ENCODE measurements at regions not wholly inside any gene's neighbourhood (a gene's known extent, or its start where the extent isn't known, plus 50 kb on each side); places are given as distances from the start of the nearest gene placed in this dataset.

DNA sequence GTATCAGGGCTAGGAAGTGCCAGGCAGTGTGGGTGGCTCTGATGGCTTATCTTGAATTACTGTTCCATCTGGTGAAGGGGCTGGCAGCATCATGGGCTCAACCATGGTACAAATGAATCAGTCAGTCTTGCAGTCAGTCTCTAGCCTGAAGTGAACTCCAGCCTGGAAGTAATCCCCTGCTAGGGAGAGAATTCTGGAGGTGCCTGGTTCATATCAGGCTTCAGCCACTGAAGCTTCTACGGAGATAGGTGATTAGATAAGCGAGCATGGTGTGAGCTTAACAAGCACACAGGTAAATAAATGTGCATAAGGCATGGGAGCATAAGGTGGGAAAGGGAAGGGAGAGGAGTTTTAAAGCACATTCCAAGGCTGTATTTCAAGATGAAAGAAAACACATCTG is 541.7 kb downstream of the MBD2 start:
- POLR2A ChIA-PET = no interaction called here
- ATAC-seq (replicated peaks in 1 of 4) (no peak), DNase-seq (no peak)
- WGBS (ENCODE audit: insufficient coverage) = 71% methylated on average over 2 of the region's 2 CpGs
- H3K4me1 ChIP-seq (ENCODE audit: control insufficient read depth in 1 of 2, extremely low read depth in 1 of 2, insufficient read depth in 2 of 2, low read length in 2 of 2) = no peaks in the 10 kb centered on the region
- H3K27me3 ChIP-seq (replicated peaks in 1 of 2; ENCODE audit: control insufficient read depth in 2 of 2, extremely low read depth in 1 of 2, insufficient read depth in 2 of 2, low read length in 1 of 2) = no peaks in the 10 kb centered on the region
- H3K4me3 Mint-ChIP-seq = no peak overlapping the region
- H3K4me3 ChIP-seq (ENCODE audit: control insufficient read depth in 1 of 2, extremely low read depth in 1 of 2, low read length in 1 of 2) = no peak overlapping the region
- no peaks in the 10 kb centered on the region for H3K36me3 ChIP-seq (ENCODE audit: control insufficient read depth in 2 of 2, extremely low read depth in 1 of 2, insufficient read depth in 1 of 2, low read length in 1 of 2)
- H3K36me3 Mint-ChIP-seq = no peaks in the 10 kb centered on the region
- CTCF ChIA-PET = interaction anchor here in 1 of 2 donors (0.6 kb wide), 1 partner anchor 10 kb away, joined by 3 read pairs; no protein-coding TSS in a partner anchor
- no peaks in the 10 kb centered on the region for H3K4me1 Mint-ChIP-seq
- peaks cover 0 to 12% (median 3%) of the 10 kb centered on the region in 3 donors for H3K9me3 Mint-ChIP-seq
- no peak overlapping the region for H3K27ac Mint-ChIP-seq
- no peaks in the 10 kb centered on the region for H3K27me3 Mint-ChIP-seq
- no peaks in the 10 kb centered on the region for H3K9me3 ChIP-seq
- no peak overlapping the region for H3K27ac ChIP-seq (ENCODE audit: low read length)

DNA sequence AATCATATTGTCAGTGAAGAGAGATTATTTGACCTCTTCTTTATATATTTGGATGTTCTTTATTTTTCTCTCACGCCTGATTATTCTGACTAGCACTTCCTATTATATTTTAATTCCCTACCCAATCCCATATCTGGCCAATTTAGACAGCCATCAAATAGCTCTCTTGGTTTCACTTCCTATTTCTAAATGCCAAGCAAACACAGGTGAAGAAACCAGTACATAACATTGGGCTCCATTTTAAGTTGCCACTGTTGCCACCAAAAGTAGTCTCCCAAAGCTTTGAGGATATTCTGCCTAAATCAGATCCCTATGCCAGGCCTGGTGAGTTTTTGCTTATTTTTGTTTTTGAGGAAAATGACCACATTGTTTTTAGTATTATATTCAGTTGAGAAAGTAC is 547.0 kb downstream of the MBD2 start:
- no peak overlapping the region for H3K4me3 Mint-ChIP-seq
- H3K36me3 Mint-ChIP-seq = no peaks in the 10 kb centered on the region
- Histone ChIP-seq H3K4me3 (ENCODE audit: control insufficient read depth in 1 of 2, extremely low read depth in 1 of 2, low read length in 1 of 2) (no peak overlapping the region), H3K36me3 (ENCODE audit: control insufficient read depth in 2 of 2, extremely low read depth in 1 of 2, insufficient read depth in 1 of 2, low read length in 1 of 2) (no peaks in the 10 kb centered on the region), H3K27me3 (replicated peaks in 1 of 2; ENCODE audit: control insufficient read depth in 2 of 2, extremely low read depth in 1 of 2, insufficient read depth in 2 of 2, low read length in 1 of 2) (no peaks in the 10 kb centered on the region), H3K4me1 (ENCODE audit: control insufficient read depth in 1 of 2, extremely low read depth in 1 of 2, insufficient read depth in 2 of 2, low read length in 2 of 2) (no peaks in the 10 kb centered on the region), H3K9me3 (no peaks in the 10 kb centered on the region), H3K27ac (ENCODE audit: low read length) (no peak overlapping the region)
- H3K27ac Mint-ChIP-seq = no peak overlapping the region
- no peaks in the 10 kb centered on the region for H3K4me1 Mint-ChIP-seq
- H3K9me3 Mint-ChIP-seq = peaks cover 1 to 4% (median 3%) of the 10 kb centered on the region in 3 donors
- no CpG with 5 or more reads among the region's 1 CpG for WGBS (ENCODE audit: insufficient coverage)
- DNase-seq = no peak
- CTCF ChIA-PET = interaction anchor here in 1 of 2 donors (0.5 kb wide), 1 partner anchor 16 kb away, joined by 3 read pairs; no protein-coding TSS in a partner anchor
- POLR2A ChIA-PET = no interaction called here
- ATAC-seq (replicated peaks in 1 of 4) = no peak
- H3K27me3 Mint-ChIP-seq = no peaks in the 10 kb centered on the region

DNA sequence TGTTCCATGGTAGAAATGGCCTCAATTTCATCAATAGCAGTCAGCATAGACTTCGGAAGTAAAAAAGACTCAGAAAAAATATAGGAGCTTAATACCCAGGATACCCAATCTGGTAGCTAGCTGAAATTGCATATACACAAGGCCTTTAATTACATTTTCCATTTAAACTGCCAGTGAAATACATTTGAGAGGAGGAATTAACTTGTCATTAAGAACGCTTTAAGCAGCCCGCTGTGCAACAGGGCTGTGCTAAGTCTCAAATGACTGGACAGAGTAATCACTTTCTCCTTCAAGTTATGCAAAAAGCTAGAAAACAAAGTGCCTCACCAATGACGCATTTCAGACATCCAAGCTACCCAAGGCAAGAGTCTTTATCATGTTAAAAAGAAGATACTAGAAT is 558.8 kb downstream of the MBD2 start:
- H3K36me3 Mint-ChIP-seq = no peaks in the 10 kb centered on the region
- ChIA-PET POLR2A (no interaction called here), CTCF (no interaction called here)
- H3K9me3 Mint-ChIP-seq = peaks cover 17 to 37% (median 18%) of the 10 kb centered on the region in 3 donors
- no peak overlapping the region for H3K27ac Mint-ChIP-seq
- 100% methylated on average over 2 of the region's 4 CpGs for WGBS (ENCODE audit: insufficient coverage)
- H3K36me3 ChIP-seq (ENCODE audit: control insufficient read depth in 2 of 2, extremely low read depth in 1 of 2, insufficient read depth in 1 of 2, low read length in 1 of 2) = no peaks in the 10 kb centered on the region
- ATAC-seq (replicated peaks in 1 of 4) (no peak), DNase-seq (no peak)
- no peaks in the 10 kb centered on the region for H3K4me1 Mint-ChIP-seq
- no peak overlapping the region for H3K4me3 Mint-ChIP-seq
- H3K4me1 ChIP-seq (ENCODE audit: control insufficient read depth in 1 of 2, extremely low read depth in 1 of 2, insufficient read depth in 2 of 2, low read length in 2 of 2) = no peaks in the 10 kb centered on the region
- H3K27me3 Mint-ChIP-seq = no peaks in the 10 kb centered on the region
- H3K27me3 ChIP-seq (replicated peaks in 1 of 2; ENCODE audit: control insufficient read depth in 2 of 2, extremely low read depth in 1 of 2, insufficient read depth in 2 of 2, low read length in 1 of 2) = no peaks in the 10 kb centered on the region
- no peak overlapping the region for H3K27ac ChIP-seq (ENCODE audit: low read length)
- H3K4me3 ChIP-seq (ENCODE audit: control insufficient read depth in 1 of 2, extremely low read depth in 1 of 2, low read length in 1 of 2) = no peak overlapping the region
- no peaks in the 10 kb centered on the region for H3K9me3 ChIP-seq

- no peaks in the 10 kb centered on the region for H3K4me1 Mint-ChIP-seq
- H3K27ac Mint-ChIP-seq = no peak overlapping the region
- ATAC-seq (replicated peaks in 1 of 4) (no peak), DNase-seq (no peak)
- Histone ChIP-seq H3K4me1 (ENCODE audit: control insufficient read depth in 1 of 2, extremely low read depth in 1 of 2, insufficient read depth in 2 of 2, low read length in 2 of 2) (no peaks in the 10 kb centered on the region), H3K9me3 (no peaks in the 10 kb centered on the region), H3K4me3 (ENCODE audit: control insufficient read depth in 1 of 2, extremely low read depth in 1 of 2, low read length in 1 of 2) (no peak overlapping the region), H3K27ac (ENCODE audit: low read length) (no peak overlapping the region), H3K36me3 (ENCODE audit: control insufficient read depth in 2 of 2, extremely low read depth in 1 of 2, insufficient read depth in 1 of 2, low read length in 1 of 2) (no peaks in the 10 kb centered on the region), H3K27me3 (replicated peaks in 1 of 2; ENCODE audit: control insufficient read depth in 2 of 2, extremely low read depth in 1 of 2, insufficient read depth in 2 of 2, low read length in 1 of 2) (no peaks in the 10 kb centered on the region)
- H3K27me3 Mint-ChIP-seq = no peaks in the 10 kb centered on the region
- no peaks in the 10 kb centered on the region for H3K36me3 Mint-ChIP-seq
- peaks cover 12 to 34% (median 16%) of the 10 kb centered on the region in 3 donors for H3K9me3 Mint-ChIP-seq
- H3K4me3 Mint-ChIP-seq = no peak overlapping the region
- POLR2A ChIA-PET = no interaction called here
- CTCF ChIA-PET = no interaction called here
These were observed 559.9 kb downstream of the MBD2 start for GRCh38 chr18:53664575-53664974.

DNA sequence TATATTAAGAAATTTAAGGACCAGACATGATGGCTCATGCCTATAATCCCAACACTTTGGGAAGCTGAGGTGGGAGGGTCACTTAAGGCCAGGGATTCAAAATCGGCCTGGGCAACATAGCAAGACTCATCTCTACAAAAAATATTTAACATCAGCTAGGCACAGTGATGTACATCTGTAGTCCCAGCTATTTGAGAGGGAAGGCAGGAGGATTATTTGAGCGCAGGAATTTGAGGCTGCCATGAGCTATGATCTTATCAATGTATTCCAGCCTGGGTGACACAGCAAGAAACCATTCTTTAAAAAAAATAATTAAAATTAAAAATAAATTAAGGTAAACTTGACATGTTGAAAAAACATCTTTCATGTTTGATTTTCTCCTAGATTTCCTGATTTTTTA is 564.2 kb downstream of the MBD2 start:
- DNase-seq (no peak), ATAC-seq (replicated peaks in 1 of 4) (no peak)
- no peaks in the 10 kb centered on the region for H3K36me3 ChIP-seq (ENCODE audit: control insufficient read depth in 2 of 2, extremely low read depth in 1 of 2, insufficient read depth in 1 of 2, low read length in 1 of 2)
- no peaks in the 10 kb centered on the region for H3K4me1 ChIP-seq (ENCODE audit: control insufficient read depth in 1 of 2, extremely low read depth in 1 of 2, insufficient read depth in 2 of 2, low read length in 2 of 2)
- no peak overlapping the region for H3K4me3 ChIP-seq (ENCODE audit: control insufficient read depth in 1 of 2, extremely low read depth in 1 of 2, low read length in 1 of 2)
- H3K27me3 Mint-ChIP-seq = no peaks in the 10 kb centered on the region
- no peaks in the 10 kb centered on the region for H3K4me1 Mint-ChIP-seq
- H3K36me3 Mint-ChIP-seq = no peaks in the 10 kb centered on the region
- ChIA-PET POLR2A (no interaction called here), CTCF (no interaction called here)
- H3K4me3 Mint-ChIP-seq = no peak overlapping the region
- no peak overlapping the region for H3K27ac ChIP-seq (ENCODE audit: low read length)
- no peaks in the 10 kb centered on the region for H3K27me3 ChIP-seq (replicated peaks in 1 of 2; ENCODE audit: control insufficient read depth in 2 of 2, extremely low read depth in 1 of 2, insufficient read depth in 2 of 2, low read length in 1 of 2)
- no peaks in the 10 kb centered on the region for H3K9me3 ChIP-seq
- H3K27ac Mint-ChIP-seq = no peak overlapping the region
- peaks cover 15 to 31% (median 23%) of the 10 kb centered on the region in 3 donors for H3K9me3 Mint-ChIP-seq
- no CpG with 5 or more reads among the region's 2 CpGs for WGBS (ENCODE audit: insufficient coverage)

- Mint-ChIP-seq H3K4me3 (no peak overlapping the region), H3K36me3 (no peaks in the 10 kb centered on the region), H3K4me1 (no peaks in the 10 kb centered on the region), H3K27ac (no peak overlapping the region), H3K27me3 (no peaks in the 10 kb centered on the region), H3K9me3 (peaks cover 8 to 26% (median 20%) of the 10 kb centered on the region in 3 donors)
- Histone ChIP-seq H3K27me3 (replicated peaks in 1 of 2; ENCODE audit: control insufficient read depth in 2 of 2, extremely low read depth in 1 of 2, insufficient read depth in 2 of 2, low read length in 1 of 2) (no peaks in the 10 kb centered on the region), H3K4me1 (ENCODE audit: control insufficient read depth in 1 of 2, extremely low read depth in 1 of 2, insufficient read depth in 2 of 2, low read length in 2 of 2) (no peaks in the 10 kb centered on the region), H3K27ac (ENCODE audit: low read length) (no peak overlapping the region), H3K9me3 (no peaks in the 10 kb centered on the region), H3K4me3 (ENCODE audit: control insufficient read depth in 1 of 2, extremely low read depth in 1 of 2, low read length in 1 of 2) (no peak overlapping the region), H3K36me3 (ENCODE audit: control insufficient read depth in 2 of 2, extremely low read depth in 1 of 2, insufficient read depth in 1 of 2, low read length in 1 of 2) (no peaks in the 10 kb centered on the region)
- ChIA-PET CTCF (no interaction called here), POLR2A (no interaction called here)
- WGBS (ENCODE audit: insufficient coverage) = 42% methylated on average over 2 of the region's 2 CpGs
- ATAC-seq (replicated peaks in 1 of 4) (no peak), DNase-seq (no peak)
These were observed 567.2 kb downstream of the MBD2 start for GRCh38 chr18:53657257-53657656.

DNA sequence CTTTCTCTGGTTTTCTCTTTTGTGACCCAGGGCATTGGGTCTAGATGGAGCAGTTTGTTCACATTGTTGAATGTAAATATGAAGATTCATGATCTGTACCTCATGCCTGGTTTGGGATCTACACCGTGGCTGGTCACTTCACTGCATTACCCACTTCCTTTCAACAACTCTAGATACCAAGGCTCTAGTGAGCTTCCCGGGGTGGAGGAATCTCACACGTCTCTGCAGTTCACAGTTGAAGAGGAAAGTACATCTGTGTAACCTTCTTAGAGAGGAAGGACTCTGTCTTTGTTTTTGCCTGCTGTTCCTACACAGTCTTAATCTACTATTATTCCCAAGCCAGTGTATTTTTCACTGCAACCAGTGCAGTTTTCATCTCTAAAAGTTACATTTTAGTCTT is 574.8 kb downstream of the MBD2 start:
- Mint-ChIP-seq H3K27ac (no peak overlapping the region), H3K9me3 (peaks cover 0 to 4% (median 4%) of the 10 kb centered on the region in 3 donors), H3K27me3 (no peaks in the 10 kb centered on the region), H3K36me3 (no peaks in the 10 kb centered on the region), H3K4me1 (no peaks in the 10 kb centered on the region), H3K4me3 (no peak overlapping the region)
- POLR2A ChIA-PET = no interaction called here
- WGBS (ENCODE audit: insufficient coverage) = no CpG with 5 or more reads among the region's 3 CpGs
- no peak overlapping the region for H3K27ac ChIP-seq (ENCODE audit: low read length)
- DNase-seq = no peak
- no peak overlapping the region for H3K4me3 ChIP-seq (ENCODE audit: control insufficient read depth in 1 of 2, extremely low read depth in 1 of 2, low read length in 1 of 2)
- CTCF ChIA-PET = no interaction called here
- H3K9me3 ChIP-seq = no peaks in the 10 kb centered on the region
- ATAC-seq (replicated peaks in 1 of 4) = no peak
- peaks cover 0 to 2% of the 10 kb centered on the region in 2 experiments for H3K27me3 ChIP-seq (replicated peaks in 1 of 2; ENCODE audit: control insufficient read depth in 2 of 2, extremely low read depth in 1 of 2, insufficient read depth in 2 of 2, low read length in 1 of 2)
- no peaks in the 10 kb centered on the region for H3K4me1 ChIP-seq (ENCODE audit: control insufficient read depth in 1 of 2, extremely low read depth in 1 of 2, insufficient read depth in 2 of 2, low read length in 2 of 2)
- H3K36me3 ChIP-seq (ENCODE audit: control insufficient read depth in 2 of 2, extremely low read depth in 1 of 2, insufficient read depth in 1 of 2, low read length in 1 of 2) = no peaks in the 10 kb centered on the region

Measured in T-cell (primary cell).